CD4-positive, alpha-beta T cell treated with Interleukin-17A for 1 hour (primary cell): ENCODE measurements at regions not wholly inside any gene's neighbourhood (a gene's known extent, or its start where the extent isn't known, plus 50 kb on each side); places are given as distances from the start of the nearest gene placed in this dataset.
A peak's percentile ranks its signal among the peaks of the same experiment; 100 is the strongest.
"Not testable (repeated sequence)": the region's sequence is repeated elsewhere in the genome, so short reads cannot be mapped to it uniquely, and the experiment has no call there.

Experiments
- DNase-seq: peaks from one replicate; pipeline ENCODE4 v3.0.0-alpha.2; 2020

GRCh38 chr1:89436856-89437255 is 73.0 kb downstream of the GBP6 start:
- no peak for DNase-seq

GRCh38 chr1:89438301-89438700 is 74.4 kb downstream of the GBP6 start:
- DNase-seq = not testable (repeated sequence)

GRCh38 chr1:89440911-89441310 is 77.1 kb downstream of the GBP6 start:
- no peak for DNase-seq

DNA sequence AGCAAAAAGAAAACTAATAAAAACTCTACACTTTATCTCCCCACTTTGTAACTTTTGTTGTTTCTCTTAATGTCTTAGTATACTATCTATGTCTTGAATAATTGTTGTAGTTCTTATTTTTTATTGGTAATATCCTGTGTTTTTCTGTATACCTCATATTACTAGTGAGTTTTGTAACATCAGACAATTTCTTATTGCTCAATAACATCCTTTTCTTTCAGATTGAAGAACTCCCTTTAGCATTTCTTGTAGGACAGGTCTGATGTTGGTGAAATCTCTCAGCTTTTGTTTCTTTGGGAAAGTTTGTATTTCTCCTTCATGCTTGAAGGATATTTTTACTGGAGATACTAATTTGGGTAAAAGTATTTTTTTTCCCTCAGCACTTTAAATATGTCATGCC is 79.8 kb upstream of the LRRC8B start:
- no peak for DNase-seq

DNA sequence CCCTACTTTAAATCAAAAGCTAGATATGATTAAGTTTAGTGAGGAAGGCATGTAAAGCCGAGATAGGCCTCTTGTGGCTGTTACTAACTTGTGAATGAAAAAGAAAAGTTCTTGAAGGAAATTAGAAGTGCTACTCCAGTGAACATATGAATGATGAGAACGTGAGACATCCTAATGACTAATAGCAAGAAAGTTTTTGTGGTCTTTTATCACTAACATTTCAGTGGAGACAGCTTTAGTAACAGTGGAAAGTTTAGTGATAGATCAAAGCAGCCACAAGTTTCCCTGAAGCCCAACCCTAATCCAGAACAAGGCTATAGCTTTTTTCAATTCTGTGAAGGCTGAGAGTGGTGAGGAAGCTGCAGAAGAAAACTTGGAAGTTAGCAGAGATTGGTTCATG is 73.6 kb upstream of the LRRC8B start:
- peak; percentile 17 for DNase-seq

- DNase-seq = no peak
Observed at GRCh38 chr1:89453123-89453972, 71.3 kb upstream of the LRRC8B start.

DNA sequence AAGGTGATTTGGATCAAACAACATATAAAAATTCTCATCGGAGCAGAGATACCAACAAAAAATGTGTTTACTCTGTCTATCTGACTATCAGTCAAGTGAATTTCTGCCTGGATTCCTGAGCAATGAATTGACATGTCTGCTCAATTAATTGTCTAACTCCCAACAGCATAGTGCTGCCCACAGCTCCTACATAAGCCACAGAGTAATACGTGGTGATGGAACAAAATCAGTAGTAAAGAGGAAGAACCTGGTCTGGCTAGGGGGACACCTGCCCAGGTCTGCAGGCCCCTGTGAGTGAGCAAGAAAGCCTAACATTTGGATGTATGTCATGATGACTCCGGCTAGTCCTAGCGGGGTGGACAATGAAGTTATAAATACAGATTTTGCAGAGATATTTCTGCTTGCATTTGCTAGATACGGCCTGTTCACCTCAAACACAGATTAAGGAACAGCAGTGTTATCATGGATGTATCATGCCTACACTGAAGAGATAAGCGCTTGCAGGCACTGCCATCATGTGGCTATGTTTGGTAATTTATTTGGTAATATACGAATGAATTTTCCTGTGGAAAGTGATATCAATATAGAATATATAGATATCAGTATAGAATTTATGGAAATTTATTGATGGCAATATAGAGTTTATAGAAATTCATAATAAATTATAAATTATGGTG is 69.6 kb upstream of the LRRC8B start:
- peak; percentile 81 for DNase-seq

DNA sequence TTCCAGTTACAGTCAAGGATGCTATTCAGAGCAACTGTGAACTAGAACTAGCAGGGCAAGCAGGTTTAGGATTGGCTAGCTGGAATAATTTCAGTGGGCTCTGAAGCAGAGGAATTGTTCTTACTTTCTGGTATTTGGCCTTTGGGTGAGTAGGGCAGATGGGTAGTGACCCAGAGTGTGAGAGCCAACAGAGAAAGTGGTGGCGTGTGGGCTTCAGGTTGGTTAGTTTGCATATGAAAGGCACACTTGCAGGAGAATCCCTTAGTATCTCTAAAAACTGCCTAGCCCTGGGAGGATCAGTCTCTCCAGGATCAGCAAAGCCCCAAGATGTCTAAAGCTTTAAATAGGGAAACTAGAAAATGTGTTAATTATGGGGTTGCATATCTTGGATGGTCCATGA is 67.6 kb upstream of the LRRC8B start:
- DNase-seq = no peak

DNA sequence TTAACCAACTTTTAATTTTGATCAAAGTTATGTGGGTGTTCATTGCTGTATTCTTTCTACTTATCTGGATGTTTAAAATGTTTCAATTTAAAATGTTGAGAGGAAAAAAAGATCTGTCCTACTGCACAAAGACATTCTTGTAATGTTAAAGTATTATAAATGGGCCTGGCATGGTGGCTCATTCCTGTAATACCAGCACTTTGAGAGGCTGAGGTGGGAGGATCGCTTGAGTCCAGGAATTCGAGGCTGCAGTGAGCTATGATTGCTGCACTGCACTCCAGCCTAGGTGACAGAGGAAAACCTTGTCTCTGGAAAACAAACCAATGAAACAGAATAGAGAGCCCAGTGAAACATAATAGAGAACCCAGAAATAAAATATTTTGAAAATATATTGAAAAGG is 65.5 kb upstream of the LRRC8B start:
- DNase-seq = no peak

GRCh38 chr1:89460325-89460724 is 64.3 kb upstream of the LRRC8B start:
- DNase-seq = no peak

DNA sequence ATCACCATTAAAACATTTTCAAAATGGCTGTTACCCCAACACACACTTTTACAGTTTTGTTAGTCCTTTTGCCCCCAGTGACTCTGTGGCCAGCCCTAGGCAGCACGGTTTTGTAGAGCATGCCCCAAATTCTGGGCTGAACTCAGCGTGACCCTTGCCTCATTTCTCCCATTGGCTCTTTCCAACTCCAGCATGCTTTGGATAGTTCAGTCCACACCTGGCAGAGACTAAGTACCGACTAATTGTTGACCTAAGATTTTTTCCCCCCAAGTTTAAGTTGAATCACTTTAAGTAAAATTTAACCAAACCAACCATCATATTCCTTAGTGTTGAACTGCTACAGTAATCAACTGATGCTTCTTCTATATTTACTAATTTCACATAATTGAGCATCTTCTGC is 62.4 kb upstream of the LRRC8B start:
- DNase-seq = no peak

- peak; percentile 35 for DNase-seq
Observed at GRCh38 chr1:89464008-89464407, 60.6 kb upstream of the LRRC8B start.

DNA sequence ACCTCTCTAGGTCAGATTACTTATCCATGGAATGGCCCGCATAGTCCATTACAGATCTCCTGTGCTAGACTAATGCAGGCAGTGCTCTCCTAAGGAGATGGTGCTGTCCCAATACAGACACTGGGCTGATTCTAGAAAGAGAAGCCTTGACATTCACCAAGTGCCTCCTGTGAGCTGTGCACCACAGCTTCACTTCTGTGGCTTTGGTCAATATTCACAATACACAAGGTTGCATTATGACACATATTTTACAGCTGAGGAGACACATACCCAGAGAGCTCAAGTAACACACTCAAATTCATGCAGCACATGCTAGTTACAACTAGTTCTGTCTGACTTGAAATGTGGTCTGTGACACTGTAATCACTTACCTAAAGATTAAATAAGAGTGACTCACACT is 59.4 kb upstream of the LRRC8B start:
- no peak for DNase-seq

DNA sequence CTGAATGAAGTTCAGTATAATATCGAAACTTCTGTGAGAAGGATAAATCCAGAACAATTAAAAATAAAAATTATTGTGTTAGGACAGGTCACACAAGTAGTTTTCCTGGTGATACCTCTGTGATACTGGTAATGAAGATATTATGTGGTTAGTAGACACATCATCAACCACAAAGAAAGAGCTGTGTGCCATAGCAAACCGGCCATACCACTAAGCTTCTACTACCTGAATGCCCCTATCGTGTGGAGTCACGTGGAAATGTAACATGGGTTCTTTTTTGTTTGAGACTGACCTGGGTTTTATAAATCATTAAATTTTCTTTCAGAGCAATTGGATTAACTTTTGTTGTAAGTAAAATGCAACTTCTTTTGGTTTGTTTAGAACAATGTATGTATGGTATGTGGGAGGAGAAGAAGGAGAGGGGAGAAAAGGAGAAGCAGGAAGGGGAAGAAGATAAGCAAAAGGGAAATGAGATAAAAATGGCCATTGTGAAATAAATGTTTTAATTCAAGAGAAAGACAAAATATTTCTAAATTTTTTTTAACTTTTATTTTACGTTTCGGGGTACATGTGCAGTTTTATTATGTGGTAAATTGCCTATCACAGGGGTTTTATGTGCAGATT is 58.2 kb upstream of the LRRC8B start:
- no peak for DNase-seq

DNA sequence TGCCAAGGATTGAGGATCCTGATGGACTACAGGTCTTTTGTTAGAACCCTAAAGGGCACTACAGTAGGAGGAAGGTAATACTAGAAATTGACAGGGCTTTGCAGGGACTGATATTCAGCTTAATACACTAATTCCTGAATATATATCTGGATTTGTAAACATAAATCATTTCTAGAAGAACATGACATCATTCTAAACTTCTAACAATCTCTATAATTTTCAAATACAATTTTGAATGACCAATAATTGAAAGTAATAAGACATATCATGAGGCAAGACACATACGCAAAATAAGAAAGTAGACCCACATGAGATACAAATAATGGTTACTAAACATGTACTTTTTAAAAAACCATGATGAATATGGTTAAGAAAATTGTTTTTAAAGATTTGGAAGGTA is 52.4 kb upstream of the LRRC8B start:
- DNase-seq = no peak

GRCh38 chr1:89472886-89473417 is 51.7 kb upstream of the LRRC8B start:
- no peak for DNase-seq
